H1 (cell line): ENCODE measurements at regions not wholly inside any gene's neighbourhood (a gene's known extent, or its start where the extent isn't known, plus 50 kb on each side); places are given as distances from the start of the nearest gene placed in this dataset.

Experiments
- CTCF ChIA-PET: fragments of 300-600 bp; sonication (Branson Sonifier 250); formaldehyde crosslinking; loops from one replicate; lab custom pipeline; 2021; ENCODE audit not compliant: partially characterized antibody; lab: Charles Lee
- POLR2A ChIA-PET: fragments of 300-600 bp; sonication (Branson Sonifier 250); formaldehyde crosslinking; loops from one replicate; lab custom pipeline; 2021; ENCODE audit warnings: inconsistent platforms; ENCODE audit not compliant: partially characterized antibody; lab: Charles Lee
- DNase-seq, 2 experiments: peaks; one replicate each; pipeline versions ENCODE4 v3.0.0 to v3.0.0-alpha.2; 2010 to 2022; ENCODE audit warnings: low spot score in 2 of 2, low read depth in 1 of 2, mixed read lengths in 1 of 2
- FAIRE-seq: peaks from 2 replicates; lab custom pipeline; 2011; peaks lifted over from hg19 to GRCh38; lab: Jason Lieb, UNC
- H2AFZ ChIP-seq: 2 replicates; pipeline ENCODE4 v1.8.1; 2012; ENCODE audit warnings: low read length, inconsistent platforms
- H2AK5ac ChIP-seq: 2 replicates; pipeline ENCODE4 v1.6.1; 2013; ENCODE audit warnings: low read depth, low read length
- H2BK120ac ChIP-seq: replicated peaks from 2 replicates; pipeline ENCODE3; 2013; ENCODE audit warnings: low read depth, low read length, inconsistent platforms
- H2BK12ac ChIP-seq: 2 replicates; pipeline ENCODE4 v1.6.1; 2013; ENCODE audit warnings: low read depth, low read length
- H2BK15ac ChIP-seq: 2 replicates; pipeline ENCODE4 v1.6.1; 2013; ENCODE audit warnings: low read length
- H2BK20ac ChIP-seq: 2 replicates; pipeline ENCODE4 v1.6.1; 2013; ENCODE audit warnings: low read length
- H2BK5ac ChIP-seq: 2 replicates; pipeline ENCODE4 v1.6.1; 2013; ENCODE audit warnings: low read depth, low read length
- H3K14ac ChIP-seq: 2 replicates; pipeline ENCODE4 v1.6.1; 2013; ENCODE audit warnings: inconsistent platforms; ENCODE audit not compliant: insufficient read length
- H3K18ac ChIP-seq: 2 replicates; pipeline ENCODE4 v1.6.1; 2013; ENCODE audit warnings: low read length; ENCODE audit errors: extremely low read depth
- H3K23ac ChIP-seq: 2 replicates; pipeline ENCODE4 v1.6.1; 2013; ENCODE audit warnings: inconsistent platforms; ENCODE audit not compliant: insufficient read length
- H3K23me2 ChIP-seq: 2 replicates; pipeline ENCODE4 v1.6.1; 2013; ENCODE audit warnings: low read depth, low read length
- H3K27ac ChIP-seq: 2 replicates; pipeline ENCODE4 v1.6.1; 2011; ENCODE audit warnings: low read depth, low read length, inconsistent platforms
- H3K27me3 ChIP-seq, 4 experiments: replicated peaks in 1 of 4; 1 replicate in 1 of 4; 2 replicates in 3 of 4; pipeline versions ENCODE4 v1.6.1 to v1.8.1; 2011 to 2013; ENCODE audit warnings: low read length in 3 of 4, mild to moderate bottlenecking in 3 of 4, inconsistent platforms in 2 of 4, mixed read lengths in 2 of 4, moderate library complexity in 1 of 4; ENCODE audit not compliant: control insufficient read depth in 3 of 4, insufficient read depth in 3 of 4; ENCODE audit errors: extremely low read depth in 1 of 4
- H3K36me3 ChIP-seq, 4 experiments: 2 replicates each; pipeline versions ENCODE4 v1.6.1 to v1.8.1; 2011 to 2013; ENCODE audit warnings: mild to moderate bottlenecking in 4 of 4, low read length in 3 of 4, moderate library complexity in 2 of 4, control low read depth in 1 of 4, inconsistent platforms in 1 of 4; ENCODE audit not compliant: insufficient read depth in 4 of 4, control insufficient read depth in 2 of 4
- H3K4ac ChIP-seq: replicated peaks from 2 replicates; pipeline ENCODE3; 2013; ENCODE audit warnings: low read length, low read depth, mixed read lengths, inconsistent platforms; ENCODE audit not compliant: insufficient read length
- H3K4me1 ChIP-seq, 4 experiments: replicated peaks in 1 of 4; 1 replicate in 1 of 4; 2 replicates in 3 of 4; pipeline versions ENCODE4 v1.6.1 to v1.8.1; 2011 to 2013; ENCODE audit warnings: low read length in 3 of 4, inconsistent platforms in 2 of 4, mixed read lengths in 1 of 4; ENCODE audit not compliant: insufficient read depth in 4 of 4, control insufficient read depth in 3 of 4
- H3K4me2 ChIP-seq, 2 experiments: 2 replicates each; pipeline versions ENCODE4 v1.6.1 to v1.8.1; 2011 to 2013; ENCODE audit warnings: low read depth in 2 of 2, low read length in 2 of 2, control low read depth in 1 of 2, inconsistent platforms in 1 of 2, mild to moderate bottlenecking in 1 of 2; ENCODE audit not compliant: insufficient read depth in 1 of 2
- H3K4me3 ChIP-seq, 4 experiments: fragments of 200-600, 300-600 bp in 1 of 4; sonication (generic), shearing (Covaris generic), sonication (Bioruptor Twin) in 1 of 4; 2 replicates each; pipeline versions ENCODE4 v1.5.1 to v1.8.1; 2011 to 2016; ENCODE audit warnings: low read length in 4 of 4, low read depth in 3 of 4, control low read depth in 2 of 4, inconsistent platforms in 2 of 4, mild to moderate bottlenecking in 2 of 4, mixed read lengths in 1 of 4, moderate library complexity in 1 of 4; ENCODE audit not compliant: insufficient read depth in 2 of 4; ENCODE audit errors: extremely low read depth in 1 of 4
- H3K56ac ChIP-seq: replicated peaks from 2 replicates; pipeline ENCODE3; 2013; ENCODE audit warnings: low read depth, mild to moderate bottlenecking, mixed read lengths, low read length, inconsistent platforms; ENCODE audit not compliant: insufficient read length
- H3K79me1 ChIP-seq: 2 replicates; pipeline ENCODE4 v1.6.1; 2013; ENCODE audit warnings: low read depth, low read length, control low read depth
- H3K79me2 ChIP-seq, 2 experiments: 2 replicates each; pipeline versions ENCODE4 v1.6.1 to v1.8.1; 2012 to 2013; ENCODE audit warnings: low read length in 2 of 2, mild to moderate bottlenecking in 2 of 2, inconsistent platforms in 1 of 2; ENCODE audit not compliant: insufficient read depth in 2 of 2, control insufficient read depth in 1 of 2
- H3K9ac ChIP-seq, 4 experiments: replicated peaks in 1 of 4; 1 replicate in 1 of 4; 2 replicates in 3 of 4; pipeline versions ENCODE4 v1.6.1 to v1.8.1; 2011 to 2013; ENCODE audit warnings: low read depth in 3 of 4, low read length in 3 of 4, control low read depth in 2 of 4, mild to moderate bottlenecking in 2 of 4, moderate library complexity in 2 of 4, inconsistent platforms in 1 of 4; ENCODE audit errors: extremely low read depth in 1 of 4
- H3K9me3 ChIP-seq, 2 experiments: 2 replicates each; pipeline versions ENCODE4 v1.6.1 to v1.8.1; 2012 to 2013; ENCODE audit warnings: mild to moderate bottlenecking in 2 of 2, moderate library complexity in 2 of 2, control low read depth in 1 of 2, inconsistent platforms in 1 of 2, low read depth in 1 of 2, low read length in 1 of 2, mixed read lengths in 1 of 2; ENCODE audit not compliant: insufficient read depth in 2 of 2
- H4K20me1 ChIP-seq, 2 experiments: replicated peaks in 1 of 2; 2 replicates each; pipeline versions ENCODE3 to v1.8.1; 2011 to 2013; ENCODE audit warnings: inconsistent platforms in 2 of 2, low read length in 2 of 2, mild to moderate bottlenecking in 1 of 2; ENCODE audit not compliant: insufficient read depth in 2 of 2, control insufficient read depth in 1 of 2
- H4K5ac ChIP-seq: 2 replicates; pipeline ENCODE4 v1.6.1; 2013; ENCODE audit warnings: low read length, low read depth, mixed read lengths, inconsistent platforms; ENCODE audit not compliant: insufficient read length
- H4K8ac ChIP-seq: 2 replicates; pipeline ENCODE4 v1.8.0; 2013; ENCODE audit warnings: mild to moderate bottlenecking, moderate library complexity, low read length, inconsistent platforms; ENCODE audit not compliant: insufficient read depth; ENCODE audit errors: extremely low read depth
- H4K91ac ChIP-seq: replicated peaks from 2 replicates; pipeline ENCODE3; 2013; ENCODE audit warnings: low read length, mixed read lengths, inconsistent platforms; ENCODE audit not compliant: insufficient read length
- E2F6 ChIP-seq: IDR thresholded peaks from 2 replicates; pipeline ENCODE4 v1.6.1; 2012; ENCODE audit warnings: inconsistent platforms
- GTF2F1 ChIP-seq: IDR thresholded peaks from 2 replicates; pipeline ENCODE4 v1.6.1; 2012; ENCODE audit warnings: low read depth, low read length, improper control_type of control experiment, borderline replicate concordance
- HDAC6 ChIP-seq: IDR thresholded peaks from one replicate; pipeline ENCODE4 v1.7.1; 2012; ENCODE audit warnings: low read depth, mild to moderate bottlenecking, inconsistent platforms, low read length, moderate library complexity
- JUND ChIP-seq: IDR thresholded peaks from 2 replicates; pipeline ENCODE4 v1.6.1; 2011; ENCODE audit warnings: mild to moderate bottlenecking, improper control_type of control experiment, low read length
- PHF8 ChIP-seq: fragments of 200-600 bp; sonication (generic); conservative IDR thresholded peaks from 2 replicates; pipeline ENCODE4 v1.7.1; 2012; ENCODE audit warnings: low read depth, mild to moderate bottlenecking, inconsistent platforms, low read length, moderate library complexity
- POLR2A ChIP-seq, 2 experiments: IDR thresholded peaks; 1 replicate in 1 of 2; 2 replicates in 1 of 2; pipeline ENCODE4 v1.6.1; 2011; ENCODE audit warnings: low read depth in 2 of 2, low read length in 2 of 2, mild to moderate bottlenecking in 2 of 2; ENCODE audit errors: control extremely low read depth in 1 of 2
- SIRT6 ChIP-seq: IDR thresholded peaks from one replicate; pipeline ENCODE4 v1.7.1; 2012; ENCODE audit warnings: low read length, inconsistent platforms
- SUZ12 ChIP-seq: fragments of 200-600 bp; sonication (generic); IDR thresholded peaks from 2 replicates; pipeline ENCODE4 v1.6.1; 2012; ENCODE audit warnings: mild to moderate bottlenecking, inconsistent platforms, low read length, moderate library complexity, mixed read lengths
- WGBS, 2 experiments: shearing (Covaris generic) in 1 of 2; methylation state at CpG; one replicate each; pipeline versions ENCODE4 v1.1.6 to v1.1.7; 2013 to 2015; ENCODE audit warnings: low lambda C conversion rate in 2 of 2, mixed read lengths in 2 of 2, inconsistent platforms in 1 of 2, low coverage in 1 of 2, missing lambda C conversion rate in 1 of 2; ENCODE audit not compliant: insufficient replicate concordance in 2 of 2, insufficient coverage in 1 of 2, insufficient read length in 1 of 2; ENCODE audit errors: extremely low coverage in 1 of 2, missing lambda C conversion rate in 1 of 2; 5-methylcytosine and 5-hydroxymethylcytosine counted together

- peaks cover 8 to 12% of the 10 kb centered on the region in 2 experiments; a peak in 3 of 4 replicates for H3K9me3 ChIP-seq
- no peaks in the 10 kb centered on the region for H3K27me3 ChIP-seq
- no peak overlapping the region for H3K4me3 ChIP-seq
- no peak overlapping the region for H3K27ac ChIP-seq
- FAIRE-seq (no peak), DNase-seq (no peak)
- WGBS, 2 experiments: 88% methylated on average over 4 of the region's 4 CpGs; no CpG with 5 or more reads in 1 of the 2 experiments
- TF ChIP-seq E2F6 (no peak), JUND (no peak), SIRT6 (no peak), SUZ12 (no peak), POLR2A (IDR thresholded peaks at IDR 0.05; ENCODE audit: control extremely low read depth in 1 of 2, low read depth in 2 of 2, low read length in 2 of 2) (no peak), HDAC6 (no peak), PHF8 (no peak), GTF2F1 (no peak)
- ChIA-PET CTCF (no interaction called here), POLR2A (no interaction called here)
- no peak overlapping the region for H2AK5ac ChIP-seq
- no peak overlapping the region for H3K56ac ChIP-seq
- no peak overlapping the region for H2BK5ac ChIP-seq
- H3K4ac ChIP-seq: no peak overlapping the region
- no peaks in the 10 kb centered on the region for H3K4me1 ChIP-seq
- H3K79me1 ChIP-seq: no peaks in the 10 kb centered on the region
- H3K79me2 ChIP-seq: no peaks in the 10 kb centered on the region
- no peak overlapping the region for H2BK12ac ChIP-seq
- H3K18ac ChIP-seq: no peak overlapping the region
- no peak overlapping the region for H3K14ac ChIP-seq
- no peak overlapping the region for H4K8ac ChIP-seq
- H4K91ac ChIP-seq: no peak overlapping the region
- no peaks in the 10 kb centered on the region; the same call in 1 of the 2 replicates for H3K23me2 ChIP-seq
- H4K5ac ChIP-seq: no peak overlapping the region
- H3K36me3 ChIP-seq: no peaks in the 10 kb centered on the region
- no peak overlapping the region for H2BK15ac ChIP-seq
- H3K4me2 ChIP-seq: no peak overlapping the region
- no peak overlapping the region for H2BK120ac ChIP-seq
- no peaks in the 10 kb centered on the region for H4K20me1 ChIP-seq
- H3K23ac ChIP-seq: no peak overlapping the region
- H2AFZ ChIP-seq: no peak overlapping the region
- H3K9ac ChIP-seq: no peak overlapping the region
- H2BK20ac ChIP-seq: no peak overlapping the region
These were observed 216.2 kb upstream of the LINC00305 start for GRCh38 chr18:64365106-64365505.
